A673 (cell line): ENCODE measurements at regions not wholly inside any gene's neighbourhood (a gene's known extent, or its start where the extent isn't known, plus 50 kb on each side); places are given as distances from the start of the nearest gene placed in this dataset.

Experiments used
- EZH2 ChIP-seq: fragments of 200-600 bp; sonication (generic); IDR thresholded peaks from 2 replicates; pipeline ENCODE4 v1.6.1; 2017; ENCODE audit warnings: borderline replicate concordance, low read depth, mild to moderate bottlenecking, mixed read lengths, antibody characterized with exemption, low read length; ENCODE audit not compliant: poor library complexity, severe bottlenecking
- TF ChIP-seq, protein P1 (sequence below): fragments of 300-800, 200-600 bp; sonication (generic); conservative IDR thresholded peaks from 2 replicates; pipeline ENCODE4 v1.5.1; 2017; ENCODE audit warnings: low read depth, mild to moderate bottlenecking, antibody characterized with exemption, low read length, moderate library complexity, mixed read lengths

DNA sequence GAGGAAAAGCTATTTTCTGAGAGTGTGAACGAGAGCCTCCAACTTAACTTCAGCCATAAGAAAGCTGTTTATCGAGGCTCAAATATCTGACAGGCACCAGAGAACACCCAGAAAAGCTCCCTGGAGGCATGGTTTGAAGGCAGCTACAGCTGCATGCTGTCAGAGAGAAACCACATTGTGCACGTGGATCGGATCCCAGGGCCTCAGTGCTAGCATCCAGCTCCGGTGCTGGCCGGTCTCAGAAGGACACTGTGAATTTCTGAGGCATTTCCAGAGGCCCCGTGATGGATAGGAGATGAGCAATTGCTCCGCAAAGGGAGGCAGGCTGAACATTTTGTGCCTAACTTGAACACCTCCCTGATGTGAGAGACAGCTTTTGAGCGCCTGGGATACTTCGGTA, 315.7 kb downstream of the FGF9 start:
- TF ChIP-seq, protein P1, sequence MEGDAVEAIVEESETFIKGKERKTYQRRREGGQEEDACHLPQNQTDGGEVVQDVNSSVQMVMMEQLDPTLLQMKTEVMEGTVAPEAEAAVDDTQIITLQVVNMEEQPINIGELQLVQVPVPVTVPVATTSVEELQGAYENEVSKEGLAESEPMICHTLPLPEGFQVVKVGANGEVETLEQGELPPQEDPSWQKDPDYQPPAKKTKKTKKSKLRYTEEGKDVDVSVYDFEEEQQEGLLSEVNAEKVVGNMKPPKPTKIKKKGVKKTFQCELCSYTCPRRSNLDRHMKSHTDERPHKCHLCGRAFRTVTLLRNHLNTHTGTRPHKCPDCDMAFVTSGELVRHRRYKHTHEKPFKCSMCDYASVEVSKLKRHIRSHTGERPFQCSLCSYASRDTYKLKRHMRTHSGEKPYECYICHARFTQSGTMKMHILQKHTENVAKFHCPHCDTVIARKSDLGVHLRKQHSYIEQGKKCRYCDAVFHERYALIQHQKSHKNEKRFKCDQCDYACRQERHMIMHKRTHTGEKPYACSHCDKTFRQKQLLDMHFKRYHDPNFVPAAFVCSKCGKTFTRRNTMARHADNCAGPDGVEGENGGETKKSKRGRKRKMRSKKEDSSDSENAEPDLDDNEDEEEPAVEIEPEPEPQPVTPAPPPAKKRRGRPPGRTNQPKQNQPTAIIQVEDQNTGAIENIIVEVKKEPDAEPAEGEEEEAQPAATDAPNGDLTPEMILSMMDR: no peak
- no peak for TF ChIP-seq EZH2
